ENCODE measurements at regions not wholly inside any gene's neighbourhood (a gene's known extent, or its start where the extent isn't known, plus 50 kb on each side); places are given as distances from the start of the nearest gene placed in this dataset.

DNA sequence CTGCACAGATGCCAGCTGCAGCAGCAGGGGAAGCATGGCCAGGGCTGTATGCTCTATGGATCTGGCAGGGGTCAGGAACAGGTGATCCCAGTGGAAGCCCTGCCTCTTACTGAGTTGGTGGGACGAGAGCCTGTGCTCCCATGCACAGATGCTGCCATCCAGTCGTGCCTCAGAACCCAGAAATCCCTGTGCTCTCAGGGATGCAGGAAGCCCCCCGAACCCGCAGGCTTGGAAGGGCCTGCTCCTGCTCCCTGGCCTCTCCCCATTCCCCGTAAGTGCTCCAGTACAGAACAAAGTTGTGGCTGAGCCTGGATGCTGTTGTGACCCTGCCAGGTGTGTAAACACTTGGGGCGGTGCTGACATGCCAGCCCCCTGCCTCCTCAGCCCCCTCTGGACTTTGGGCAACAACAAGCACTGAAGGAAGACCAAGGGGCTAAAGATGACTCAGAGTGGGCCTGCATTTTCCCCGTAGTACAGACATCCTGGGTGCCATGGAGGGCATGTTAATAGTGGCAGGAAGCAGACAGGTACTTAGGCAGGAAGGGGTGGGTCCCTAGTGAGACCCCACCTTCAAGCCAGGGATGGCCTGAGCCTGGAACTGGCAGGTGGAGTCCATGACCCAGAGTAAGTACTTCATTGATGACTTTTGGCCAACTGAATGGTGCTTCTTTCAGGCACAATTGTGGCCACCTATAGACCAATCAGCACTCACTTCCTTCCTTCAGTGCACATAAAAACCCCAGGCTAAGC, 1640.7 kb downstream of the C4orf33 start:
- TF ChIP-seq, protein P1, sequence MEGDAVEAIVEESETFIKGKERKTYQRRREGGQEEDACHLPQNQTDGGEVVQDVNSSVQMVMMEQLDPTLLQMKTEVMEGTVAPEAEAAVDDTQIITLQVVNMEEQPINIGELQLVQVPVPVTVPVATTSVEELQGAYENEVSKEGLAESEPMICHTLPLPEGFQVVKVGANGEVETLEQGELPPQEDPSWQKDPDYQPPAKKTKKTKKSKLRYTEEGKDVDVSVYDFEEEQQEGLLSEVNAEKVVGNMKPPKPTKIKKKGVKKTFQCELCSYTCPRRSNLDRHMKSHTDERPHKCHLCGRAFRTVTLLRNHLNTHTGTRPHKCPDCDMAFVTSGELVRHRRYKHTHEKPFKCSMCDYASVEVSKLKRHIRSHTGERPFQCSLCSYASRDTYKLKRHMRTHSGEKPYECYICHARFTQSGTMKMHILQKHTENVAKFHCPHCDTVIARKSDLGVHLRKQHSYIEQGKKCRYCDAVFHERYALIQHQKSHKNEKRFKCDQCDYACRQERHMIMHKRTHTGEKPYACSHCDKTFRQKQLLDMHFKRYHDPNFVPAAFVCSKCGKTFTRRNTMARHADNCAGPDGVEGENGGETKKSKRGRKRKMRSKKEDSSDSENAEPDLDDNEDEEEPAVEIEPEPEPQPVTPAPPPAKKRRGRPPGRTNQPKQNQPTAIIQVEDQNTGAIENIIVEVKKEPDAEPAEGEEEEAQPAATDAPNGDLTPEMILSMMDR (IDR thresholded peaks at IDR 0.05) = no peak
- TF ChIP-seq POLR2A (IDR thresholded peaks at IDR 0.05) (no peak), POLR2AphosphoS5 (IDR thresholded peaks at IDR 0.05; ENCODE audit: insufficient read depth in 1 of 2, low read depth in 1 of 2) (no peak)

All from vagina (tissue), 2 donors.